Dermis microvascular lymphatic vessel endothelial cell (primary cell): ENCODE measurements at regions not wholly inside any gene's neighbourhood (a gene's known extent, or its start where the extent isn't known, plus 50 kb on each side); places are given as distances from the start of the nearest gene placed in this dataset.
A peak's percentile ranks its signal among the peaks of the same experiment; 100 is the strongest.

ENCODE experiments used
- DNase-seq, 2 donors: peaks; one replicate each; pipeline versions ENCODE4 v3.0.0 to v3.0.0-alpha.2; 2010; ENCODE audit warnings: low read depth in 2 of 2

GRCh38 chr1:72946903-72947499 is 664.7 kb upstream of the NEGR1 start:
- DNase-seq, result no peak

- no peak for DNase-seq
Observed at GRCh38 chr1:72942008-72942407, 659.7 kb upstream of the NEGR1 start.

GRCh38 chr1:72938408-72938807 is 656.1 kb upstream of the NEGR1 start:
- DNase-seq, result no peak

GRCh38 chr1:72937905-72938304 is 655.6 kb upstream of the NEGR1 start:
- DNase-seq, result no peak

- DNase-seq, result no peak
Observed at GRCh38 chr1:72936942-72937341, 654.6 kb upstream of the NEGR1 start.

GRCh38 chr1:72936151-72936740 is 653.9 kb upstream of the NEGR1 start:
- no peak for DNase-seq

- DNase-seq, result no peak
Observed at GRCh38 chr1:72932025-72932424, 649.7 kb upstream of the NEGR1 start.

GRCh38 chr1:72930528-72930927 is 648.2 kb upstream of the NEGR1 start:
- DNase-seq, result no peak

- no peak for DNase-seq
Observed at GRCh38 chr1:72918940-72919339, 636.6 kb upstream of the NEGR1 start.

GRCh38 chr1:72917920-72918319 is 635.6 kb upstream of the NEGR1 start:
- DNase-seq, result no peak

GRCh38 chr1:72915581-72915980 is 633.2 kb upstream of the NEGR1 start:
- DNase-seq, result no peak

GRCh38 chr1:72911656-72912055 is 629.3 kb upstream of the NEGR1 start:
- no peak for DNase-seq

GRCh38 chr1:72896256-72896655 is 613.9 kb upstream of the NEGR1 start:
- no peak for DNase-seq

- DNase-seq, result no peak
Observed at GRCh38 chr1:72892461-72892860, 610.1 kb upstream of the NEGR1 start.

GRCh38 chr1:72891976-72892375 is 609.6 kb upstream of the NEGR1 start:
- no peak for DNase-seq

GRCh38 chr1:72885841-72886240 is 603.5 kb upstream of the NEGR1 start:
- DNase-seq, result no peak

- DNase-seq, result no peak
Observed at GRCh38 chr1:72885017-72885416, 602.7 kb upstream of the NEGR1 start.

- DNase-seq, result no peak
Observed at GRCh38 chr1:72869873-72870272, 587.5 kb upstream of the NEGR1 start.

GRCh38 chr1:72869441-72869840 is 587.1 kb upstream of the NEGR1 start:
- DNase-seq, result no peak

GRCh38 chr1:72851597-72851996 is 569.3 kb upstream of the NEGR1 start:
- no peak for DNase-seq

- DNase-seq, result no peak
Observed at GRCh38 chr1:72848997-72849396, 566.7 kb upstream of the NEGR1 start.

GRCh38 chr1:72847651-72848050 is 565.3 kb upstream of the NEGR1 start:
- no peak for DNase-seq

GRCh38 chr1:72846476-72847278 is 564.3 kb upstream of the NEGR1 start:
- peak in 1 of 2 donors; percentile 0 for DNase-seq
